OCI-LY1 (cell line): ENCODE measurements at regions not wholly inside any gene's neighbourhood (a gene's known extent, or its start where the extent isn't known, plus 50 kb on each side); places are given as distances from the start of the nearest gene placed in this dataset.

Experiments used
- H2AFZ ChIP-seq: fragments of 200-600 bp; sonication (generic), shearing (Covaris generic); 2 replicates; pipeline ENCODE4 v1.6.0; 2014; ENCODE audit warnings: antibody characterized with exemption, mild to moderate bottlenecking, low read length
- H3F3A ChIP-seq: fragments of 200-600 bp; sonication (generic), shearing (Covaris generic); 2 replicates; pipeline ENCODE4 v1.6.0; 2014; ENCODE audit warnings: mild to moderate bottlenecking, antibody characterized with exemption, low read length, moderate library complexity; ENCODE audit not compliant: insufficient read depth
- H3K27ac ChIP-seq: fragments of 200-600 bp; sonication (generic); 2 replicates; pipeline ENCODE4 v1.5.1; 2014; ENCODE audit warnings: low read length, mixed run types, mild to moderate bottlenecking, low read depth; ENCODE audit not compliant: poor library complexity, severe bottlenecking
- H3K27me3 ChIP-seq: fragments of 200-600 bp; sonication (generic); 2 replicates; pipeline ENCODE4 v1.6.0; 2014; ENCODE audit warnings: antibody characterized with exemption, mild to moderate bottlenecking, low read length, moderate library complexity; ENCODE audit not compliant: insufficient read depth
- H3K36me3 ChIP-seq: fragments of 200-600 bp; sonication (generic); 2 replicates; pipeline ENCODE4 v1.6.1; 2014; ENCODE audit warnings: mild to moderate bottlenecking, antibody characterized with exemption, low read length, moderate library complexity, mixed read lengths; ENCODE audit not compliant: insufficient read depth
- H3K4me1 ChIP-seq: fragments of 200-600 bp; sonication (generic); 2 replicates; pipeline ENCODE4 v1.5.1; 2014; ENCODE audit warnings: mild to moderate bottlenecking, low read length, moderate library complexity; ENCODE audit not compliant: insufficient read depth, severe bottlenecking
- H3K4me2 ChIP-seq: fragments of 200-600 bp; sonication (generic), shearing (Covaris generic); 2 replicates; pipeline ENCODE4 v1.6.1; 2014; ENCODE audit warnings: low read length
- H3K4me3 ChIP-seq: fragments of 200-600 bp; sonication (generic); 2 replicates; pipeline ENCODE4 v1.5.1; 2014; ENCODE audit warnings: low read length, low read depth, mild to moderate bottlenecking, mixed read lengths; ENCODE audit not compliant: poor library complexity, severe bottlenecking
- H3K79me2 ChIP-seq: fragments of 200-600 bp; shearing (Covaris generic); 2 replicates; pipeline ENCODE4 v1.6.1; 2016; ENCODE audit warnings: mixed run types, low read length, mixed read lengths; ENCODE audit not compliant: insufficient read depth
- H3K9ac ChIP-seq: fragments of 200-600 bp; sonication (generic), shearing (Covaris generic); 2 replicates; pipeline ENCODE4 v1.6.1; 2014; ENCODE audit warnings: mild to moderate bottlenecking, low read length, mixed read lengths
- H3K9me2 ChIP-seq: fragments of 200-600 bp; sonication (generic), shearing (Covaris generic); 2 replicates; pipeline ENCODE4 v1.6.1; 2014; ENCODE audit warnings: low read depth, mild to moderate bottlenecking, low read length, mixed read lengths
- H3K9me3 ChIP-seq: fragments of 200-600 bp; shearing (Covaris generic); 2 replicates; pipeline ENCODE4 v1.6.1; 2014; ENCODE audit warnings: low read length, mixed read lengths
- H4K20me1 ChIP-seq: fragments of 200-600 bp; sonication (generic), shearing (Covaris generic); 2 replicates; pipeline ENCODE4 v1.6.0; 2016; ENCODE audit warnings: mild to moderate bottlenecking, low read length; ENCODE audit not compliant: insufficient read depth
- EZH2 ChIP-seq: fragments of 200-600 bp; sonication (generic), shearing (Covaris generic); IDR thresholded peaks from 2 replicates; pipeline ENCODE4 v1.8.0; 2017; ENCODE audit warnings: borderline replicate concordance, mixed run types, mild to moderate bottlenecking, antibody characterized with exemption, low read length, moderate library complexity, mixed read lengths
- TF ChIP-seq, protein P1 (sequence below): fragments of 200-600 bp; sonication (generic), shearing (Covaris generic); IDR thresholded peaks from 2 replicates; pipeline ENCODE4 v1.5.1; 2017; ENCODE audit warnings: mild to moderate bottlenecking, antibody characterized with exemption, low read length, moderate library complexity, mixed read lengths

DNA sequence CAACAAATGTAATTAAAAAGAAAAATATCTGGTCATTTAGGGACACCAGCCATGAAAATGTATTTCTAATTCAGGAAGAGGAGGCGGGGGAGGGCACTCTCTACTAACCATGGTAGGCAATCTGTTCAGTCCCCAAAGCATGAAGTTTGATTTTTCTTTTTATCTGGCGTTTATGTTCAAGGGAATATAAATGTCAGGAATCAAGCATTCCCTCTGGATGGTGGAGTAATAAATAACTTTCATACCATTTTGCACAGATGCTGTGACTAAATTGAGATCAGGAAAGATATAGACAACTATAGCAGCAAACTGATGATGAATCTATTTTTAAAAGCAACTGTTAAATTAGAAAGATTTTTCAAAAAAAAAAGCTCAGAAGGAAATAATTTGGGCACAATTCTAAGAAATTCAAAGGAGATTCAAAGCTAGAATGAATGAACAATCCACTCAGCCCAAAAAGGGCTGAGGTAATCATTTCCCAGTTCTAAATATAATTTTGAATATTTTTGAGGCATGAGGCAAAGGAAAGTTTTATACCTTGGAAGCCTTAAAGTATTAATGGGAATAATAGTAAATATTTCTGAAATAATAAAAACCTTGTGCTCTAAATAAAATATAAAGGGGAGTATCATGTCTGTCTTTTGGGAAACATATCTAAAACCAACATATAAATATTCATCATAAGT lies 146.4 kb upstream of the POU2AF2 start:
- no peak overlapping the region for H3K4me2 ChIP-seq
- no peak overlapping the region for H3K27ac ChIP-seq
- no peaks in the 10 kb centered on the region for H3K27me3 ChIP-seq
- TF ChIP-seq, protein P1, sequence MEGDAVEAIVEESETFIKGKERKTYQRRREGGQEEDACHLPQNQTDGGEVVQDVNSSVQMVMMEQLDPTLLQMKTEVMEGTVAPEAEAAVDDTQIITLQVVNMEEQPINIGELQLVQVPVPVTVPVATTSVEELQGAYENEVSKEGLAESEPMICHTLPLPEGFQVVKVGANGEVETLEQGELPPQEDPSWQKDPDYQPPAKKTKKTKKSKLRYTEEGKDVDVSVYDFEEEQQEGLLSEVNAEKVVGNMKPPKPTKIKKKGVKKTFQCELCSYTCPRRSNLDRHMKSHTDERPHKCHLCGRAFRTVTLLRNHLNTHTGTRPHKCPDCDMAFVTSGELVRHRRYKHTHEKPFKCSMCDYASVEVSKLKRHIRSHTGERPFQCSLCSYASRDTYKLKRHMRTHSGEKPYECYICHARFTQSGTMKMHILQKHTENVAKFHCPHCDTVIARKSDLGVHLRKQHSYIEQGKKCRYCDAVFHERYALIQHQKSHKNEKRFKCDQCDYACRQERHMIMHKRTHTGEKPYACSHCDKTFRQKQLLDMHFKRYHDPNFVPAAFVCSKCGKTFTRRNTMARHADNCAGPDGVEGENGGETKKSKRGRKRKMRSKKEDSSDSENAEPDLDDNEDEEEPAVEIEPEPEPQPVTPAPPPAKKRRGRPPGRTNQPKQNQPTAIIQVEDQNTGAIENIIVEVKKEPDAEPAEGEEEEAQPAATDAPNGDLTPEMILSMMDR: no peak
- no peak for TF ChIP-seq EZH2
- no peak overlapping the region for H3K9ac ChIP-seq
- H2AFZ ChIP-seq: no peak overlapping the region
- H3K9me2 ChIP-seq: no peaks in the 10 kb centered on the region
- H3K36me3 ChIP-seq: no peaks in the 10 kb centered on the region
- H3K79me2 ChIP-seq: no peaks in the 10 kb centered on the region
- H3F3A ChIP-seq: no peaks in the 10 kb centered on the region
- H3K4me3 ChIP-seq: no peak overlapping the region
- H3K9me3 ChIP-seq: no peaks in the 10 kb centered on the region
- H3K4me1 ChIP-seq: peaks cover 18% of the 10 kb centered on the region
- no peaks in the 10 kb centered on the region for H4K20me1 ChIP-seq

- Histone ChIP-seq H3K27ac (peak overlapping the region; percentile 12), H3K4me2 (no peak overlapping the region), H3K9ac (no peak overlapping the region), H3K27me3 (no peaks in the 10 kb centered on the region), H4K20me1 (no peaks in the 10 kb centered on the region), H3K9me3 (no peaks in the 10 kb centered on the region), H3K79me2 (no peaks in the 10 kb centered on the region), H3F3A (no peaks in the 10 kb centered on the region), H3K4me3 (no peak overlapping the region), H3K9me2 (no peaks in the 10 kb centered on the region), H3K36me3 (no peaks in the 10 kb centered on the region), H2AFZ (0 out of 2 replicates have a peak overlapping the region, but pooled peaks have one; percentile 12), H3K4me1 (peaks cover 18% of the 10 kb centered on the region)
- no peak for TF ChIP-seq EZH2
- TF ChIP-seq, protein P1: no peak
These were observed 147.4 kb upstream of the POU2AF2 start for GRCh38 chr11:111098091-111098490.

GRCh38 chr11:111097191-111097590 lies 148.3 kb upstream of the POU2AF2 start:
- TF ChIP-seq EZH2: no peak
- H3K9me3 ChIP-seq: no peaks in the 10 kb centered on the region
- H3K9ac ChIP-seq: peak overlapping the region; percentile 30; the same call in 1 of the 2 replicates
- no peaks in the 10 kb centered on the region for H3F3A ChIP-seq
- H3K27me3 ChIP-seq: no peaks in the 10 kb centered on the region
- H3K27ac ChIP-seq: no peak overlapping the region
- peak overlapping the region; percentile 47 for H3K4me3 ChIP-seq
- H4K20me1 ChIP-seq: no peaks in the 10 kb centered on the region
- peak overlapping the region; percentile 37 for H3K4me2 ChIP-seq
- H3K36me3 ChIP-seq: no peaks in the 10 kb centered on the region
- H2AFZ ChIP-seq: peak overlapping the region; percentile 11
- no peaks in the 10 kb centered on the region for H3K79me2 ChIP-seq
- peaks cover 18% of the 10 kb centered on the region for H3K4me1 ChIP-seq
- no peaks in the 10 kb centered on the region for H3K9me2 ChIP-seq

- Histone ChIP-seq H3K9me2 (no peaks in the 10 kb centered on the region), H3K4me2 (no peak overlapping the region), H3F3A (no peaks in the 10 kb centered on the region), H3K27me3 (no peaks in the 10 kb centered on the region), H3K27ac (no peak overlapping the region), H3K36me3 (no peaks in the 10 kb centered on the region), H2AFZ (no peak overlapping the region), H3K9ac (no peak overlapping the region), H3K79me2 (no peaks in the 10 kb centered on the region), H4K20me1 (no peaks in the 10 kb centered on the region), H3K9me3 (no peaks in the 10 kb centered on the region), H3K4me1 (peaks cover 18% of the 10 kb centered on the region), H3K4me3 (no peak overlapping the region)
- TF ChIP-seq EZH2: no peak
- TF ChIP-seq, protein P1: no peak
These were observed 150.2 kb upstream of the POU2AF2 start for GRCh38 chr11:111095327-111095726.
